SK-N-SH (cell line): ENCODE measurements at regions not wholly inside any gene's neighbourhood (a gene's known extent, or its start where the extent isn't known, plus 50 kb on each side); places are given as distances from the start of the nearest gene placed in this dataset.

Source experiments
- CTCF ChIA-PET: fragments of 300-600, 350-600 bp; formaldehyde crosslinking; extraction: SDS; loops from one replicate; lab custom pipeline; 2021; lab: Yijun Ruan, JAX
- POLR2A ChIA-PET: fragments of 350-600 bp; sonication (Branson Sonifier 250); formaldehyde crosslinking; extraction: SDS; loops from one replicate; lab custom pipeline; 2020; ENCODE audit warnings: antibody characterized with exemption, inconsistent platforms; lab: Yijun Ruan, JAX
- DNase-seq: peaks from one replicate; pipeline ENCODE4 v3.0.0; 2012
- H2AFZ ChIP-seq: fragments of 200-600 bp; sonication (generic); 2 replicates; pipeline ENCODE4 v1.8.1; 2016; ENCODE audit warnings: antibody characterized with exemption, mild to moderate bottlenecking, low read depth
- H3F3A ChIP-seq: fragments of 200-600 bp; sonication (generic); replicated peaks from 2 replicates; pipeline ENCODE3; 2016; ENCODE audit warnings: antibody characterized with exemption, mild to moderate bottlenecking; ENCODE audit not compliant: insufficient read depth
- H3K27ac ChIP-seq, 2 experiments: fragments of 200-500 bp in 1 of 2; fragments of 200-600 bp in 1 of 2; sonication (Bioruptor generic) in 1 of 2; sonication (generic), shearing (Covaris generic) in 1 of 2; 2 replicates each; pipeline versions ENCODE4 v1.5.1 to v1.6.1; 2014 to 2016; ENCODE audit warnings: low read depth in 2 of 2, inconsistent platforms in 1 of 2, low read length in 1 of 2, mild to moderate bottlenecking in 1 of 2, mixed read lengths in 1 of 2
- H3K27me3 ChIP-seq: fragments of 200-600 bp; sonication (generic), shearing (Covaris generic); 2 replicates; pipeline ENCODE4 v1.6.1; 2016; ENCODE audit warnings: mixed run types; ENCODE audit not compliant: insufficient read depth
- H3K36me3 ChIP-seq, 2 experiments: fragments of 200-500 bp in 1 of 2; fragments of 200-600 bp in 1 of 2; sonication (Bioruptor generic) in 1 of 2; sonication (generic) in 1 of 2; replicated peaks in 1 of 2; 2 replicates each; pipeline versions ENCODE3 to v1.5.1; 2014 to 2016; ENCODE audit warnings: low read length in 1 of 2, mild to moderate bottlenecking in 1 of 2; ENCODE audit not compliant: insufficient read depth in 2 of 2, control insufficient read depth in 1 of 2
- H3K4me1 ChIP-seq, 2 experiments: fragments of 200-500 bp in 1 of 2; fragments of 200-600 bp in 1 of 2; sonication (Bioruptor generic) in 1 of 2; sonication (generic), shearing (Covaris generic) in 1 of 2; 2 replicates each; pipeline versions ENCODE4 v1.5.1 to v1.6.1; 2014 to 2016; ENCODE audit warnings: low read depth in 1 of 2, low read length in 1 of 2, mixed run types in 1 of 2; ENCODE audit not compliant: insufficient read depth in 2 of 2, control insufficient read depth in 1 of 2
- H3K4me2 ChIP-seq: fragments of 200-600 bp; sonication (generic), shearing (Covaris generic); 2 replicates; pipeline ENCODE4 v1.6.1; 2017; ENCODE audit warnings: mixed run types
- H3K4me3 ChIP-seq, 2 experiments: fragments of 200-500 bp in 1 of 2; fragments of 200-600 bp in 1 of 2; sonication (Bioruptor generic) in 1 of 2; sonication (generic), shearing (Covaris generic) in 1 of 2; 2 replicates each; pipeline versions ENCODE4 v1.5.1 to v1.8.1; 2014 to 2016; ENCODE audit warnings: low read depth in 2 of 2, inconsistent platforms in 1 of 2, low read length in 1 of 2, mild to moderate bottlenecking in 1 of 2, mixed read lengths in 1 of 2, moderate library complexity in 1 of 2
- H3K79me2 ChIP-seq: fragments of 200-600 bp; sonication (generic); 2 replicates; pipeline ENCODE4 v1.8.1; 2017; ENCODE audit warnings: mild to moderate bottlenecking; ENCODE audit not compliant: insufficient read depth
- H3K9ac ChIP-seq: fragments of 200-600 bp; sonication (generic); 2 replicates; pipeline ENCODE4 v1.6.1; 2017; ENCODE audit warnings: mixed run types
- H3K9me2 ChIP-seq: fragments of 200-600 bp; sonication (generic); 2 replicates; pipeline ENCODE4 v1.6.1; 2017; ENCODE audit warnings: mixed run types
- H3K9me3 ChIP-seq: fragments of 200-600 bp; sonication (generic); 2 replicates; pipeline ENCODE4 v1.6.1; 2017; ENCODE audit warnings: mixed run types, mild to moderate bottlenecking, moderate library complexity
- H4K20me1 ChIP-seq: fragments of 200-600 bp; sonication (generic); 2 replicates; pipeline ENCODE4 v1.6.1; 2017; ENCODE audit warnings: mild to moderate bottlenecking, mixed run types; ENCODE audit not compliant: insufficient read depth
- ELF1 ChIP-seq: IDR thresholded peaks from 2 replicates; pipeline ENCODE4 v1.4.0; 2012
- FOXJ3 ChIP-seq: sonication (generic); formaldehyde crosslinking; IDR thresholded peaks from 2 replicates; pipeline ENCODE4 v1.5.1; 2020; ENCODE audit warnings: mild to moderate bottlenecking, missing genetic modification reagents
- FOXM1 ChIP-seq: IDR thresholded peaks from 2 replicates; pipeline ENCODE4 v1.4.0; 2012; ENCODE audit warnings: low read depth, mild to moderate bottlenecking
- IRF3 ChIP-seq: fragments of 150-350 bp; IDR thresholded peaks from 2 replicates; pipeline ENCODE4 v1.6.1; 2016; ENCODE audit warnings: mild to moderate bottlenecking, low read depth, low read length
- MAX ChIP-seq: IDR thresholded peaks from 2 replicates; pipeline ENCODE4 v1.4.0; 2012; ENCODE audit warnings: low read depth
- NRF1 ChIP-seq: IDR thresholded peaks from 2 replicates; pipeline ENCODE4 v1.6.1; 2012; ENCODE audit warnings: low read depth, mild to moderate bottlenecking, low read length
- RCOR1 ChIP-seq: fragments of 150-350 bp; IDR thresholded peaks from 2 replicates; pipeline ENCODE4 v1.6.1; 2017; ENCODE audit warnings: antibody characterized with exemption, low read length
- RFX5 ChIP-seq: IDR thresholded peaks from 2 replicates; pipeline ENCODE4 v1.6.1; 2012; ENCODE audit warnings: mild to moderate bottlenecking, improper control_type of control experiment, low read length
- RXRA ChIP-seq: IDR thresholded peaks from 2 replicates; pipeline ENCODE4 v1.4.0; 2012; ENCODE audit warnings: low read depth, mild to moderate bottlenecking, borderline replicate concordance
- SMC3 ChIP-seq: IDR thresholded peaks from 2 replicates; pipeline ENCODE4 v1.6.1; 2012; ENCODE audit warnings: low read depth, low read length, improper control_type of control experiment
- TAF1 ChIP-seq: IDR thresholded peaks from 2 replicates; pipeline ENCODE4 v1.6.1; 2012; ENCODE audit warnings: low read depth, mild to moderate bottlenecking, low read length, moderate library complexity, borderline replicate concordance
- TCF12 ChIP-seq: IDR thresholded peaks from 2 replicates; pipeline ENCODE4 v1.4.0; 2012
- USF1 ChIP-seq: IDR thresholded peaks from 2 replicates; pipeline ENCODE4 v1.4.0; 2012; ENCODE audit warnings: low read depth, borderline replicate concordance
- WGBS: methylation state at CpG from one replicate; pipeline ENCODE4 v1.1.6; 2017; ENCODE audit warnings: low lambda C conversion rate; 5-methylcytosine and 5-hydroxymethylcytosine counted together
- TF ChIP-seq, protein P1 (sequence below): fragments of 200-600 bp; sonication (generic); IDR thresholded peaks from 2 replicates; pipeline ENCODE4 v1.6.1; 2017; ENCODE audit warnings: antibody characterized with exemption, mild to moderate bottlenecking, moderate library complexity

DNA sequence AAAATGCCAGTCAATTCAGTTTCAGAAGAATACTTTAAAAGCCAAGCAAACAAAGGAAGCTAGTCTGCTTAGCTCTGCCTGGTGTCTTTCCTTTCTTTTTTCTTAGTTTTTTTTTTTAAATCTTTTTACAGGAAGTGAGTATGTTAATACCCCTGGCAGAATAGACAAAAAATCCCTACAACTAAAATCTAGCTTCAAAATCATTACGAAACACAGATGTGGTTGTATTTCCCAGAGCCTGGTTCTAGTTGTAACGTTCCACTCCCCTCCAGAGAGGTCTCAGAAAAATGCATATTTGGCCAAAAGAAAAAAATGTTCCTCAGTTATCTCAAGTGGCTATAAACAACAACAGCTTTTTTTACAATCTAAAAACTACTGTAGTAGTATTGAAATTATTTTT, 202.1 kb upstream of the RND3 start:
- ChIA-PET POLR2A (no interaction called here), CTCF (no interaction called here)

GRCh38 chr2:150688016-150688415, 200.5 kb upstream of the RND3 start:
- no peak overlapping the region for H3K4me3 ChIP-seq
- no peak overlapping the region for H3K9ac ChIP-seq
- WGBS: 75% methylated on average over 3 of the region's 3 CpGs
- H3K9me3 ChIP-seq: no peaks in the 10 kb centered on the region
- no peaks in the 10 kb centered on the region for H3K9me2 ChIP-seq
- no peaks in the 10 kb centered on the region for H3K36me3 ChIP-seq
- peaks cover 0 to 5% of the 10 kb centered on the region in 2 experiments; a peak in 1 of 4 replicates for H3K4me1 ChIP-seq
- DNase-seq: no peak
- CTCF ChIA-PET: no interaction called here
- no peak overlapping the region for H3K4me2 ChIP-seq
- no peak overlapping the region for H3K27ac ChIP-seq
- H4K20me1 ChIP-seq: no peaks in the 10 kb centered on the region
- no peaks in the 10 kb centered on the region for H3K27me3 ChIP-seq
- no peaks in the 10 kb centered on the region for H3F3A ChIP-seq
- H3K79me2 ChIP-seq: no peaks in the 10 kb centered on the region
- POLR2A ChIA-PET: no interaction called here
- H2AFZ ChIP-seq: no peak overlapping the region
- TF ChIP-seq, protein P1, sequence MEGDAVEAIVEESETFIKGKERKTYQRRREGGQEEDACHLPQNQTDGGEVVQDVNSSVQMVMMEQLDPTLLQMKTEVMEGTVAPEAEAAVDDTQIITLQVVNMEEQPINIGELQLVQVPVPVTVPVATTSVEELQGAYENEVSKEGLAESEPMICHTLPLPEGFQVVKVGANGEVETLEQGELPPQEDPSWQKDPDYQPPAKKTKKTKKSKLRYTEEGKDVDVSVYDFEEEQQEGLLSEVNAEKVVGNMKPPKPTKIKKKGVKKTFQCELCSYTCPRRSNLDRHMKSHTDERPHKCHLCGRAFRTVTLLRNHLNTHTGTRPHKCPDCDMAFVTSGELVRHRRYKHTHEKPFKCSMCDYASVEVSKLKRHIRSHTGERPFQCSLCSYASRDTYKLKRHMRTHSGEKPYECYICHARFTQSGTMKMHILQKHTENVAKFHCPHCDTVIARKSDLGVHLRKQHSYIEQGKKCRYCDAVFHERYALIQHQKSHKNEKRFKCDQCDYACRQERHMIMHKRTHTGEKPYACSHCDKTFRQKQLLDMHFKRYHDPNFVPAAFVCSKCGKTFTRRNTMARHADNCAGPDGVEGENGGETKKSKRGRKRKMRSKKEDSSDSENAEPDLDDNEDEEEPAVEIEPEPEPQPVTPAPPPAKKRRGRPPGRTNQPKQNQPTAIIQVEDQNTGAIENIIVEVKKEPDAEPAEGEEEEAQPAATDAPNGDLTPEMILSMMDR: no peak
- no peak for TF ChIP-seq FOXJ3
- no peak for TF ChIP-seq TAF1
- no peak for TF ChIP-seq SMC3
- TF ChIP-seq FOXM1: no peak
- no peak for TF ChIP-seq RCOR1
- TF ChIP-seq ELF1: no peak
- no peak for TF ChIP-seq RFX5
- TF ChIP-seq, all 33 proteins: peak for 0

More for the DNA sequence above, 202.1 kb upstream of the RND3 start:
- H4K20me1 ChIP-seq: no peaks in the 10 kb centered on the region
- H3K36me3 ChIP-seq: no peaks in the 10 kb centered on the region
- no peak for DNase-seq
- no peaks in the 10 kb centered on the region for H3F3A ChIP-seq
- WGBS: 52% methylated on average over 2 of the region's 2 CpGs
- no peak overlapping the region for H3K4me3 ChIP-seq
- no peak overlapping the region for H2AFZ ChIP-seq
- TF ChIP-seq RFX5 (no peak), RXRA (no peak), TCF12 (no peak), NRF1 (no peak), IRF3 (no peak), FOXJ3 (no peak), MAX (no peak), USF1 (no peak)
- TF ChIP-seq, protein P1: no peak
- H3K27ac ChIP-seq: peak overlapping the region; percentile 6 to 34; a peak in 2 of 4 replicates
- no peaks in the 10 kb centered on the region for H3K9me2 ChIP-seq
- peaks cover 0 to 5% of the 10 kb centered on the region in 2 experiments; a peak in 2 of 4 replicates for H3K4me1 ChIP-seq
- H3K9ac ChIP-seq: no peak overlapping the region
- H3K9me3 ChIP-seq: no peaks in the 10 kb centered on the region
- no peaks in the 10 kb centered on the region for H3K79me2 ChIP-seq
- H3K27me3 ChIP-seq: no peaks in the 10 kb centered on the region
- H3K4me2 ChIP-seq: no peak overlapping the region
